ENCODE measurements at regions not wholly inside any gene's neighbourhood (a gene's known extent, or its start where the extent isn't known, plus 50 kb on each side); places are given as distances from the start of the nearest gene placed in this dataset.

DNA sequence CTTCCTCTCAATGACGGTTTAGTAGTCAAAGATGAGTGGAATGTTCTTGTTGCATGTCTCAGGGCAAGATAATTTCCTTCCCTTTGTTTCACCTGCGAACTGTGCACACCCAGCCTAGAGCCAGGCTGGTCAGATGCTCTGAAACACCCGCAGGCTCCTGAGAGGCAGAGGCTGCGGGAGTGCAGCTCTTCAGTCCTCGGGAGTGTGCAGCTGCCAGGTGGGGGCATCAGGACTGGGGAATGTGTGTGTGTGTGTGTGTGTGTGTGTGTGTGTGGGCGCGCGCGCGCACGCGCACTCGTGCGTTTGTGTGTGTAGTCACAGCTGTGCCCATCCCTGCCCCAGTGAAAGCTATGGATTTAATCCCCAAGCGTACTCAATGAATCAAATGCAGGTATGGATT, 136.2 kb upstream of the NTM start:
- no peak overlapping the region for H3K4me3 ChIP-seq (ENCODE audit: low read length)
- DNase-seq (ENCODE audit: low read depth), result no peak
- TF ChIP-seq, protein P1, sequence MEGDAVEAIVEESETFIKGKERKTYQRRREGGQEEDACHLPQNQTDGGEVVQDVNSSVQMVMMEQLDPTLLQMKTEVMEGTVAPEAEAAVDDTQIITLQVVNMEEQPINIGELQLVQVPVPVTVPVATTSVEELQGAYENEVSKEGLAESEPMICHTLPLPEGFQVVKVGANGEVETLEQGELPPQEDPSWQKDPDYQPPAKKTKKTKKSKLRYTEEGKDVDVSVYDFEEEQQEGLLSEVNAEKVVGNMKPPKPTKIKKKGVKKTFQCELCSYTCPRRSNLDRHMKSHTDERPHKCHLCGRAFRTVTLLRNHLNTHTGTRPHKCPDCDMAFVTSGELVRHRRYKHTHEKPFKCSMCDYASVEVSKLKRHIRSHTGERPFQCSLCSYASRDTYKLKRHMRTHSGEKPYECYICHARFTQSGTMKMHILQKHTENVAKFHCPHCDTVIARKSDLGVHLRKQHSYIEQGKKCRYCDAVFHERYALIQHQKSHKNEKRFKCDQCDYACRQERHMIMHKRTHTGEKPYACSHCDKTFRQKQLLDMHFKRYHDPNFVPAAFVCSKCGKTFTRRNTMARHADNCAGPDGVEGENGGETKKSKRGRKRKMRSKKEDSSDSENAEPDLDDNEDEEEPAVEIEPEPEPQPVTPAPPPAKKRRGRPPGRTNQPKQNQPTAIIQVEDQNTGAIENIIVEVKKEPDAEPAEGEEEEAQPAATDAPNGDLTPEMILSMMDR (conservative IDR thresholded peaks at IDR 0.05; ENCODE audit: low read depth, low read length), result no peak

DNA sequence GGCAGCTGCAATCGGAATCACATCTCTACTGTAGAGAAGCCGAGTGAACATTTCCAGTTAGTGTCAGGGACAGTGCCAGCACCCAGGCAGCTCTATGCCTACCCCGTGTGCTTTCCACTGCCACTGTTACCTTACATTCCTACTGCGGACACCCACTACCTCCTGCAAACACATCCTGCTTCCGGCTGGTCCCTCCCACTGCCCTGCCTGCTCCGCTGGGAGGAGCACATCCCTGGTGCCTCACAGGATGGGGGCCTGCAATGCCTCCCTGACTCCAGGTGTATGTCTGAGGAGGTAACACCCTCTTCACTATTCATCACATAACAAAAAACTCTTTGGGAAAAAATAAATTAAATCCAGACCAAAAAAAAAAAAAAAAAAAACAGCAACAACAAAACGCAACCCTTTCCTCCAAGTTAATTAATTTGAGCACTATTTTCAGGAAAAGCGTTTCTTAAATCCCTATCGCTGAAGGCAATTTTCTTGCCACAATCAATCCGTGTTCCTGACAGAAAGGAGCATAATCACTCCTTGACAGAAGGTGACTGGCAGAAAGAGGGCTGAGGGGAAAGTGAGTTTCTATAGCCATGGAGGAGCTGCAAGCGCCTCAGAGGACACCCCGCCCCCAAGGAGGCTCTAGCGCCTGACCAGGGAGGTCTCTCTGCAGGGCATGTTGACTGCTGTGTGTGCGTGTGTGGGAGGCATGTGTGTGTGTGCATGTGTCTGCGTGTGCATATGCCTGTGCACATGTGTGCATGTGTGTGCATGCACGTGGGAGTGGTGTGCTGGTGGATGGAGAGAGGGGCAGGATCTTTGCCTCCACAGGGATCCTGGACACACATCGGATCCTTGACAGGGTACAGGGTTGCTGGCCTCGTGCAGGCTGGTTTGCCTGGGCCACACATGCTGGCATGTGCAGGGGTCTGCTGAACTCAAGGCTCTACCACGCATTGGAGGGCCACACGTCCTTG, 134.8 kb upstream of the NTM start:
- TF ChIP-seq, protein P1 (conservative IDR thresholded peaks at IDR 0.05; ENCODE audit: low read depth, low read length), result no peak
- no peak for DNase-seq (ENCODE audit: low read depth)
- no peak overlapping the region for H3K4me3 ChIP-seq (ENCODE audit: low read length)

DNA sequence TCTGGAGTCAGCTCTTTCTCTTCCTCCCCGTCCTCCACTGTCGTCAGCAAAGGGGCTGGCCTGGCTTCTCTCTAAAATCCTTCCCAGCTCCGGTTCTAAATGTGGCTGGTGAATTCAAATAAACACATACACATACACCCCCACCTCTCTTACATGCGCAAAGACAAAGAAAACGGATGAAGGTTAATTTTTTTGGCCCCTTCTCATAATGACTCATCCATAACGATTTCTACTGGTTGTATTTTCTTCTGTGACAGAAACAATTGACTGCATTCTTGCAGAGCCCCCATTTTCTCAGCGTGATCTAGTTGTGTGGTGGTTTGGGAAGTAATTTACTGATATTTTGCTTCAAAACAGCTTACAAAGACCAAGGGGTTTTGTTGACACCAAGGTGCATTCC, 130.0 kb upstream of the NTM start:
- TF ChIP-seq, protein P1 (conservative IDR thresholded peaks at IDR 0.05; ENCODE audit: low read depth, low read length), result no peak
- H3K4me3 ChIP-seq (ENCODE audit: low read length), result no peak overlapping the region
- no peak for DNase-seq (ENCODE audit: low read depth)

DNA sequence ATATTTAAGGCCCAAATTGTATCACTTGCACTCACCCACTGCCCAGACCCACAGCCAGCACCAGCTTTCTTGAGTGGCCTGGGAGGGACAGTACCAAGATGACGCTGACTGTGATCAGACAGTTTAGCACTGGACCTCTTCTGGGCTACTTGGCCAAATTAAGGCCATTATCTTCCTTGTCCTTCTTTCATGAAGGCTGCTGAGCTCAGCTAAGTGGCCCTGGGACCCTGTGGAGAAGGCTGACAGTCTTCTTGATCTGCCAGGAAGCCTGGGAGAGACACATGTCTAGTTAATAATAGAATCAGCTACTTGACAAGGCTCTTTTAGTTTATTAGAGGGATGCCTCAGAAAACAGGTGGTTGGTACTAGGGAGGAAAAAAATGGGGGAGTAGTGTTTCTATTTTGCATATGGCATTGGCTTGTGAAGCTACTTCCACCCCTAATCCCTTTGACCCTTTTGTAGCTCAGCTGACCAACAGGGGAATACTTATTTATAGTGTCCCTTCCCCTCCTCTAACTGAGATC, 127.9 kb upstream of the NTM start:
- TF ChIP-seq, protein P1 (conservative IDR thresholded peaks at IDR 0.05; ENCODE audit: low read depth, low read length), result no peak
- H3K4me3 ChIP-seq (ENCODE audit: low read length), result no peak overlapping the region
- DNase-seq (ENCODE audit: low read depth), result no peak

DNA sequence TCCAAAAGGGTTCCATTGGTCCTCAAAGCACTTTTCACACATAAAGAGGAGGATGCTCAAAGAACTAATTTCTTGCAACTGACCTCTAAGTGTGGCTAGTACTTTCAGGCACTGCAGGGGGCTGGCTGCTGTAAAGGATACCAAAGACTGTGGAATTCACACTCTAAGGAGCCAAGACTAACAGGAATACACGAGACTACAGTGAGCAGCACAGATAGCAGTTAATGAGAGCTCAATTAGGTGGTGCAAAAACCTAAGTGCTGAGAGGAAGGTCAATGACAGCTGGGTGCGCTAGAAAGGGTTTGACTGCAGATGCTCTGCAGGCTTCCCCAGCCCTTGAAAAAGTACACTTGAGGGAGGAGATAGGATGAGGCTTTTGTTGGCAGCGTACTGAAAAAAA, 124.3 kb upstream of the NTM start:
- H3K4me3 ChIP-seq (ENCODE audit: low read length), result no peak overlapping the region
- DNase-seq (ENCODE audit: low read depth), result no peak
- TF ChIP-seq, protein P1 (conservative IDR thresholded peaks at IDR 0.05; ENCODE audit: low read depth, low read length), result no peak

DNA sequence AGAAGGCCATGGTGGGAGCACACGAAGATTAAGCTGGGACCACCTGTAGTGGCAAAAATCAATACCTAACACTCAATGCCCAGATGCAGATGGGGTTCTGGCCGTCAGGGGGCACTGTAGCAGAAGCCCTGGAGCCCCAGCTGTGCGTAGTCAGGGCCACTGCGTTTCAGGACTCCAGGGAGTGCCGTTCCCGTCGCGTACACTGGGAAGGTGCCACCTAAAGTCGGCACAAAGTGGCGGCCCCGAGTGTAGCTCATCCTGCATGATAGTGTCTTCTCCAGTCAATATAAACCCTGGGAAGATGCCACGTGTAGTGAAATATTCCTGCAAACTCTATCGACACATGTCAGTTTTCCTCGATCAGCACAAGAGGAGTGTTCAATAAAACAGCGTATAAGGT, 123.8 kb upstream of the NTM start:
- H3K4me3 ChIP-seq (ENCODE audit: low read length), result no peak overlapping the region
- TF ChIP-seq, protein P1 (conservative IDR thresholded peaks at IDR 0.05; ENCODE audit: low read depth, low read length), result peak; percentile 71
- DNase-seq (ENCODE audit: low read depth), result no peak

DNA sequence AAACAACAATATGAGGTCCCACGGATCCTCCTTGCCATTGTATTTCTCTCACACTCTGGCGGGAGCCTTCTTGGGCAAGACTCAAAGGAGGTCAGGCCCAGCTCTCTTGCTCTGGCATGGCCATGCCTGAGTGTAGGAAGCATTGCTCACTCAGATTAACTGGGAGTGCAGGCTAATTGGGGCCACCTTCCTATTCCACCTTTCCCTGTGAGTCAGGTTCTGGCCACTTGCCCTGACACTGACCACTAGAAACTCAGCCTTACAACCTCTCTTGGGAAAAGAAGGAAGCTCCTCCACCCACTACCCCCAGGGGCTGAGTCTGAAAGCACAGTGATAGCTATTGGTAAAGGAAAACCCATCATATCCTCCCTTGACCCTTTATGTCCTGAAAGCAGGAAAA, 121.8 kb upstream of the NTM start:
- TF ChIP-seq, protein P1 (conservative IDR thresholded peaks at IDR 0.05; ENCODE audit: low read depth, low read length), result no peak
- DNase-seq (ENCODE audit: low read depth), result no peak
- no peak overlapping the region for H3K4me3 ChIP-seq (ENCODE audit: low read length)

Data from retinal pigment epithelial cell (primary cell).